HG03521 (cell line): ENCODE measurements at regions not wholly inside any gene's neighbourhood (a gene's known extent, or its start where the extent isn't known, plus 50 kb on each side); places are given as distances from the start of the nearest gene placed in this dataset.
A peak's percentile ranks its signal among the peaks of the same experiment; 100 is the strongest.
"Not testable (repeated sequence)": the region's sequence is repeated elsewhere in the genome, so short reads cannot be mapped to it uniquely, and the experiment has no call there.

Source experiments
- ATAC-seq: cut with Tn5 transposase; IDR thresholded peaks from one replicate; pipeline ENCODE4 v1.9.1; 2021; ENCODE audit warnings: mild to moderate bottlenecking, moderate library complexity; ENCODE audit not compliant: unreplicated experiment

GRCh38 chr20:16801919-16802651 lies 53.9 kb downstream of the OTOR start:
- no peak for ATAC-seq

GRCh38 chr20:16802652-16802935 lies 54.4 kb downstream of the OTOR start:
- no peak for ATAC-seq

GRCh38 chr20:16803965-16804792 lies 56.0 kb downstream of the OTOR start:
- no peak for ATAC-seq

GRCh38 chr20:16804793-16805187 lies 56.6 kb downstream of the OTOR start:
- ATAC-seq, result no peak

- ATAC-seq, result no peak
Observed at GRCh38 chr20:16806061-16806460, 57.9 kb downstream of the OTOR start.

GRCh38 chr20:16806886-16807285 lies 58.7 kb downstream of the OTOR start:
- ATAC-seq, result no peak

- no peak for ATAC-seq
Observed at GRCh38 chr20:16808796-16809195, 60.6 kb downstream of the OTOR start.

GRCh38 chr20:16810216-16810615 lies 62.1 kb downstream of the OTOR start:
- ATAC-seq, result no peak

GRCh38 chr20:16816192-16816591 lies 68.0 kb downstream of the OTOR start:
- ATAC-seq, result no peak

- ATAC-seq, result no peak
Observed at GRCh38 chr20:16819483-16819882, 71.3 kb downstream of the OTOR start.

- ATAC-seq, result peak; percentile 56
Observed at GRCh38 chr20:16821211-16822089, 73.3 kb downstream of the OTOR start.

- ATAC-seq, result no peak
Observed at GRCh38 chr20:16824664-16825063, 76.5 kb downstream of the OTOR start.

GRCh38 chr20:16828666-16829305 lies 80.6 kb downstream of the OTOR start:
- ATAC-seq, result no peak

- ATAC-seq, result not testable (repeated sequence)
Observed at GRCh38 chr20:16835690-16836089, 87.5 kb downstream of the OTOR start.

GRCh38 chr20:16842486-16843120 lies 94.4 kb downstream of the OTOR start:
- ATAC-seq, result no peak

GRCh38 chr20:16844406-16844805 lies 96.2 kb downstream of the OTOR start:
- no peak for ATAC-seq

- ATAC-seq, result no peak
Observed at GRCh38 chr20:16846006-16846405, 97.8 kb downstream of the OTOR start.

- ATAC-seq, result no peak
Observed at GRCh38 chr20:16848061-16848460, 99.9 kb downstream of the OTOR start.

GRCh38 chr20:16848526-16848925 lies 100.4 kb downstream of the OTOR start:
- ATAC-seq, result no peak

- ATAC-seq, result no peak
Observed at GRCh38 chr20:16860914-16861313, 112.8 kb downstream of the OTOR start.

- no peak for ATAC-seq
Observed at GRCh38 chr20:16861708-16862107, 113.5 kb downstream of the OTOR start.
